Motor neuron (in vitro differentiated cells): ENCODE measurements at regions not wholly inside any gene's neighbourhood (a gene's known extent, or its start where the extent isn't known, plus 50 kb on each side); places are given as distances from the start of the nearest gene placed in this dataset.
A peak's percentile ranks its signal among the peaks of the same experiment; 100 is the strongest.

ENCODE experiments used
- ATAC-seq, 8 experiments: fragments of 200-7000 bp; cut with Tn5 transposase; replicated peaks in 6 of 8; 2 replicates each; pipeline ENCODE4 v1.8.0; 2021; ENCODE audit warnings: mild to moderate bottlenecking in 8 of 8, moderate library complexity in 8 of 8
- H3K27ac ChIP-seq, 2 donors: fragments of 250-450 bp; sonication (Bioruptor Pico); 2 replicates each; pipeline ENCODE4 v1.9.0; 2021; ENCODE audit warnings: antibody characterized with exemption in 2 of 2, mild to moderate bottlenecking in 2 of 2, moderate library complexity in 1 of 2
- H3K4me1 ChIP-seq, 2 donors: fragments of 250-450 bp; sonication (Bioruptor Pico); replicated peaks in 1 of 2; 2 replicates each; pipeline ENCODE4 v1.6.1; 2021; ENCODE audit warnings: antibody characterized with exemption in 2 of 2, mild to moderate bottlenecking in 2 of 2, moderate library complexity in 1 of 2
- H3K4me3 ChIP-seq, 5 donors: fragments of 250-450 bp; sonication (Bioruptor Pico); 2 replicates each; pipeline ENCODE4 v1.9.0; 2021; ENCODE audit warnings: antibody characterized with exemption in 5 of 5, mild to moderate bottlenecking in 5 of 5, moderate library complexity in 4 of 5
- WGBS, 10 experiments: fragments of 450-650 bp; shearing (Covaris generic); methylation state at CpG; one replicate each; pipeline ENCODE4 v1.0.0; 2022; 5-methylcytosine and 5-hydroxymethylcytosine counted together
- in situ Hi-C, 9 experiments: fragments of 400-800 bp; cut with MboI; loops; one replicate each; pipeline ENCODE4 v1.15.0; 2021; ENCODE audit warnings: low sequenced_read_pairs in 9 of 9, low pct_unique_long_range_greater_than_20kb in 2 of 9; ENCODE audit not compliant: unreplicated experiment in 9 of 9

- no peak overlapping the region for H3K4me3 ChIP-seq
- no peaks in the 10 kb centered on the region for H3K4me1 ChIP-seq
- no peak for ATAC-seq
- in situ Hi-C loops = no loop called here
- WGBS, 10 experiments = 13 to 100% (median 69%) methylated on average over 2 to 6 of the region's 13 CpGs; no CpG with 5 or more reads in 3 of the 10 experiments
- no peak overlapping the region for H3K27ac ChIP-seq
These were observed 359.8 kb upstream of the SALL3 start for GRCh38 chr18:78619854-78620253.

- Histone ChIP-seq H3K27ac (no peak overlapping the region), H3K4me1 (no peaks in the 10 kb centered on the region), H3K4me3 (no peak overlapping the region)
- in situ Hi-C loops = no loop called here
- ATAC-seq = no peak
- WGBS, 10 experiments = 0 to 100% (median 80%) methylated on average over 1 to 3 of the region's 6 CpGs; no CpG with 5 or more reads in 5 of the 10 experiments
These were observed 359.3 kb upstream of the SALL3 start for GRCh38 chr18:78620326-78620725.

- in situ Hi-C loops = no loop called here
- H3K4me1 ChIP-seq = no peaks in the 10 kb centered on the region
- 40 to 100% (median 77%) methylated on average over 1 to 6 of the region's 9 CpGs; no CpG with 5 or more reads in 2 of the 10 experiments for WGBS, 10 experiments
- H3K27ac ChIP-seq = no peak overlapping the region
- H3K4me3 ChIP-seq = no peak overlapping the region
- ATAC-seq = no peak
These were observed 358.4 kb upstream of the SALL3 start for GRCh38 chr18:78621141-78621755.

- in situ Hi-C loops = no loop called here
- ATAC-seq = no peak
- WGBS, 10 experiments = 20 to 80% (median 47%) methylated on average over 1 to 5 of the region's 11 CpGs; no CpG with 5 or more reads in 4 of the 10 experiments
- no peak overlapping the region for H3K27ac ChIP-seq
- no peak overlapping the region for H3K4me3 ChIP-seq
- H3K4me1 ChIP-seq = no peaks in the 10 kb centered on the region
These were observed 357.2 kb upstream of the SALL3 start for GRCh38 chr18:78622251-78622906.

GRCh38 chr18:78622907-78623541 is 356.6 kb upstream of the SALL3 start:
- no peak for ATAC-seq
- in situ Hi-C loops = no loop called here
- Histone ChIP-seq H3K4me3 (no peak overlapping the region), H3K4me1 (no peaks in the 10 kb centered on the region), H3K27ac (no peak overlapping the region)
- WGBS, 10 experiments = 5 to 96% (median 62%) methylated on average over 5 to 14 of the region's 16 CpGs; no CpG with 5 or more reads in 1 of the 10 experiments

- Histone ChIP-seq H3K27ac (no peak overlapping the region), H3K4me3 (no peak overlapping the region), H3K4me1 (no peaks in the 10 kb centered on the region)
- in situ Hi-C loops = no loop called here
- 0 to 100% (median 62%) methylated on average over 1 to 6 of the region's 16 CpGs; no CpG with 5 or more reads in 2 of the 10 experiments for WGBS, 10 experiments
- ATAC-seq = peak in 1 of 8 experiments; percentile 11
These were observed 354.9 kb upstream of the SALL3 start for GRCh38 chr18:78624646-78625279.

GRCh38 chr18:78625847-78626246 is 353.8 kb upstream of the SALL3 start:
- ATAC-seq = no peak
- in situ Hi-C loops = no loop called here

GRCh38 chr18:78627551-78628346 is 351.9 kb upstream of the SALL3 start:
- 0 to 93% (median 73%) methylated on average over 1 to 15 of the region's 21 CpGs; no CpG with 5 or more reads in 1 of the 10 experiments for WGBS, 10 experiments
- ATAC-seq = no peak
- in situ Hi-C loops = no loop called here

More at GRCh38 chr18:78625847-78626246, 353.8 kb upstream of the SALL3 start:
- Histone ChIP-seq H3K27ac (no peak overlapping the region), H3K4me3 (no peak overlapping the region), H3K4me1 (no peaks in the 10 kb centered on the region)
- 13 to 100% (median 77%) methylated on average over 1 to 5 of the region's 5 CpGs; no CpG with 5 or more reads in 2 of the 10 experiments for WGBS, 10 experiments

GRCh38 chr18:78629426-78629825 is 350.2 kb upstream of the SALL3 start:
- H3K4me3 ChIP-seq = no peak overlapping the region
- in situ Hi-C loops = no loop called here
- ATAC-seq = no peak
- H3K4me1 ChIP-seq = no peaks in the 10 kb centered on the region
- no peak overlapping the region for H3K27ac ChIP-seq
- WGBS, 10 experiments = 0% methylated on average over 1 of the region's 15 CpGs; no CpG with 5 or more reads in 9 of the 10 experiments

More at GRCh38 chr18:78627551-78628346, 351.9 kb upstream of the SALL3 start:
- H3K4me3 ChIP-seq = no peak overlapping the region
- no peak overlapping the region for H3K27ac ChIP-seq
- H3K4me1 ChIP-seq = no peaks in the 10 kb centered on the region

GRCh38 chr18:78630356-78630755 is 349.3 kb upstream of the SALL3 start:
- in situ Hi-C loops = no loop called here
- Histone ChIP-seq H3K4me3 (no peak overlapping the region), H3K27ac (no peak overlapping the region), H3K4me1 (no peaks in the 10 kb centered on the region)
- WGBS, 10 experiments = 46 to 94% (median 62%) methylated on average over 1 to 13 of the region's 17 CpGs; no CpG with 5 or more reads in 2 of the 10 experiments
- ATAC-seq = no peak

- Histone ChIP-seq H3K4me3 (no peak overlapping the region), H3K27ac (no peak overlapping the region), H3K4me1 (no peaks in the 10 kb centered on the region)
- WGBS, 10 experiments = 0 to 89% (median 60%) methylated on average over 1 to 9 of the region's 14 CpGs; no CpG with 5 or more reads in 3 of the 10 experiments
- ATAC-seq = no peak
- in situ Hi-C loops = no loop called here
These were observed 348.6 kb upstream of the SALL3 start for GRCh38 chr18:78630981-78631510.

GRCh38 chr18:78632111-78632541 is 347.5 kb upstream of the SALL3 start:
- WGBS, 10 experiments = 0 to 83% (median 0%) methylated on average over 1 to 4 of the region's 11 CpGs; no CpG with 5 or more reads in 3 of the 10 experiments
- H3K4me3 ChIP-seq = no peak overlapping the region
- ATAC-seq = peak in 7 of 8 experiments; percentile 56 to 97 (median 88)
- in situ Hi-C loops = no loop called here
- H3K27ac ChIP-seq = no peak overlapping the region
- no peaks in the 10 kb centered on the region for H3K4me1 ChIP-seq
